K562 (cell line): ENCODE measurements at regions not wholly inside any gene's neighbourhood (a gene's known extent, or its start where the extent isn't known, plus 50 kb on each side); places are given as distances from the start of the nearest gene placed in this dataset.

ENCODE experiments used
- ATAC-seq: fragments of 200-7000 bp; cut with Tn5 transposase; 3 replicates; pipeline ENCODE4 v1.9.1; 2020; ENCODE audit warnings: moderate library complexity
- BruUV-seq: library from RNA; stranded (reverse); fragments of 400-500 nt; replicated peaks from 2 replicates; lab custom pipeline; 2021; lab: Mats Ljungman, UMichigan
- CTCF ChIA-PET: fragments of 300-600 bp; formaldehyde crosslinking; extraction: SDS; loops from one replicate; lab custom pipeline; 2021; ENCODE audit warnings: low intra/inter-chr PET ratio; lab: Yijun Ruan, JAX
- POLR2A ChIA-PET: fragments of 300-600, 350-650 bp; sonication (Branson Sonifier 250); formaldehyde crosslinking; extraction: SDS; loops from one replicate; lab custom pipeline; 2021; ENCODE audit warnings: antibody characterized with exemption, inconsistent platforms; lab: Yijun Ruan, JAX
- DNase-seq, 4 experiments: peaks; one replicate each; pipeline versions ENCODE4 v3.0.0 to v3.0.0-alpha.2; 2011 to 2018; ENCODE audit warnings: low spot score in 3 of 4, mixed read lengths in 3 of 4; ENCODE audit errors: extremely low read depth in 1 of 4
- FAIRE-seq: peaks from 2 replicates; lab custom pipeline; 2011; peaks lifted over from hg19 to GRCh38; lab: Jason Lieb, UNC
- H2AFZ ChIP-seq: 2 replicates; pipeline ENCODE4 v1.6.0; 2011; ENCODE audit warnings: low read depth, low read length, control low read depth, inconsistent platforms
- H3K27ac ChIP-seq: fragments of 200-600 bp; 3 replicates; pipeline ENCODE4 v1.8.0; 2011; ENCODE audit warnings: low read depth, mild to moderate bottlenecking, control low read depth, inconsistent platforms, low read length, moderate library complexity, mixed read lengths; ENCODE audit errors: extremely low read depth
- H3K27me3 ChIP-seq, 2 experiments: fragments of 300-600 bp in 1 of 2; 2 replicates in 1 of 2; 3 replicates in 1 of 2; pipeline versions ENCODE4 v1.6.0 to v1.8.0; 2011; ENCODE audit warnings: inconsistent platforms in 2 of 2, low read length in 2 of 2, mild to moderate bottlenecking in 1 of 2, mixed read lengths in 1 of 2, moderate library complexity in 1 of 2; ENCODE audit not compliant: control insufficient read depth in 2 of 2, insufficient read depth in 2 of 2
- H3K36me3 ChIP-seq: fragments of 300-600 bp; 3 replicates; pipeline ENCODE4 v1.8.0; 2011; ENCODE audit warnings: mild to moderate bottlenecking, low read length, inconsistent platforms; ENCODE audit not compliant: control insufficient read depth, insufficient read depth
- H3K4me1 ChIP-seq, 2 experiments: fragments of 200-600 bp in 1 of 2; replicated peaks in 1 of 2; 2 replicates in 1 of 2; 3 replicates in 1 of 2; pipeline versions ENCODE4 v1.5.1 to v1.8.0; 2011; ENCODE audit warnings: inconsistent platforms in 2 of 2, low read length in 2 of 2, mild to moderate bottlenecking in 1 of 2, mixed read lengths in 1 of 2, moderate library complexity in 1 of 2; ENCODE audit not compliant: control insufficient read depth in 2 of 2, insufficient read depth in 2 of 2
- H3K4me2 ChIP-seq: 2 replicates; pipeline ENCODE4 v1.6.1; 2011; ENCODE audit warnings: low read length, control low read depth, inconsistent platforms, mixed read lengths; ENCODE audit not compliant: insufficient read depth
- H3K4me3 ChIP-seq: fragments of 200-600 bp; sonication (generic), shearing (Covaris generic); 2 replicates; pipeline ENCODE4 v1.5.1; 2016; ENCODE audit warnings: control low read depth, inconsistent platforms
- H3K79me2 ChIP-seq: fragments of 200-600 bp; 3 replicates; pipeline ENCODE4 v1.8.0; 2011; ENCODE audit warnings: low read length, inconsistent platforms; ENCODE audit not compliant: control insufficient read depth, insufficient read depth
- H3K9ac ChIP-seq, 2 experiments: 2 replicates each; pipeline versions ENCODE4 v1.6.0 to v1.6.1; 2011; ENCODE audit warnings: low read depth in 2 of 2, low read length in 2 of 2, control low read depth in 1 of 2, inconsistent platforms in 1 of 2, mild to moderate bottlenecking in 1 of 2, mixed read lengths in 1 of 2; ENCODE audit not compliant: insufficient read depth in 1 of 2
- H3K9me1 ChIP-seq: one replicate; pipeline ENCODE4 v1.6.0; 2011; ENCODE audit warnings: inconsistent platforms, mild to moderate bottlenecking, low read length, moderate library complexity; ENCODE audit not compliant: control insufficient read depth, insufficient read depth
- H3K9me3 ChIP-seq: replicated peaks from 2 replicates; pipeline ENCODE4 v1.5.1; 2011; ENCODE audit warnings: low read depth, low read length, inconsistent platforms; ENCODE audit not compliant: control insufficient read depth, insufficient read depth
- H4K20me1 ChIP-seq: replicated peaks from 2 replicates; pipeline ENCODE4 v1.6.1; 2011; ENCODE audit warnings: low read length, inconsistent platforms, mixed read lengths; ENCODE audit not compliant: control insufficient read depth, insufficient read depth
- ARID1B ChIP-seq: fragments of 450-650 bp; IDR thresholded peaks from 2 replicates; pipeline ENCODE4 v1.6.1; 2016; ENCODE audit warnings: antibody characterized with exemption, mild to moderate bottlenecking, inconsistent platforms
- CBX2 ChIP-seq: fragments of 200-600 bp; sonication (generic); IDR thresholded peaks from one replicate; pipeline ENCODE4 v1.6.1; 2012; ENCODE audit warnings: mild to moderate bottlenecking, low read length, inconsistent platforms; ENCODE audit not compliant: insufficient read depth, poor library complexity, severe bottlenecking
- GABPB1 ChIP-seq: sonication (generic); formaldehyde crosslinking; IDR thresholded peaks from 2 replicates; pipeline ENCODE4 v1.8.0; 2022; ENCODE audit warnings: mild to moderate bottlenecking, missing genetic modification reagents
- MEIS2 ChIP-seq: fragments of 450-650 bp; IDR thresholded peaks from 2 replicates; pipeline ENCODE4 v1.6.1; 2014; ENCODE audit warnings: mild to moderate bottlenecking; ENCODE audit not compliant: partially characterized antibody
- NCOA6 ChIP-seq: fragments of 450-650 bp; IDR thresholded peaks from 2 replicates; pipeline ENCODE4 v1.6.1; 2017; ENCODE audit warnings: mild to moderate bottlenecking
- NFXL1 ChIP-seq: fragments of 450-650 bp; formaldehyde crosslinking; IDR thresholded peaks from 2 replicates; pipeline ENCODE4 v1.4.0; 2021; ENCODE audit warnings: mild to moderate bottlenecking
- POLR2B ChIP-seq: fragments of 450-650 bp; IDR thresholded peaks from 2 replicates; pipeline ENCODE4 v1.6.1; 2018; ENCODE audit warnings: low read depth; ENCODE audit not compliant: partially characterized antibody
- SMARCA4 ChIP-seq: fragments of 450-650 bp; IDR thresholded peaks from 2 replicates; pipeline ENCODE4 v1.6.1; 2016
- SRF ChIP-seq, 2 experiments: fragments of 250-450, 450-650 bp in 1 of 2; sonication (Bioruptor Pico) in 1 of 2; sonication (generic) in 1 of 2; formaldehyde crosslinking; IDR thresholded peaks; 2 replicates each; pipeline versions ENCODE4 v1.5.0 to v1.5.1; 2020 to 2022; ENCODE audit warnings: mild to moderate bottlenecking in 1 of 2, missing genetic modification reagents in 1 of 2
- SRSF9 ChIP-seq: fragments of 200-400 bp; formaldehyde crosslinking; IDR thresholded peaks from 2 replicates; pipeline ENCODE4 v1.6.1; 2017; ENCODE audit warnings: low read depth, low read length, borderline replicate concordance
- TRIM28 ChIP-seq: fragments of 450-650 bp; IDR thresholded peaks from 2 replicates; pipeline ENCODE4 v1.6.1; 2017
- WGBS: fragments of 100-300 bp; shearing (Covaris generic); methylation state at CpG from one replicate; pipeline ENCODE4 v1.1.6; 2016; ENCODE audit warnings: low coverage, mixed read lengths; ENCODE audit not compliant: insufficient coverage; ENCODE audit errors: missing lambda C conversion rate; 5-methylcytosine and 5-hydroxymethylcytosine counted together
- in situ Hi-C: fragments of 300-500 bp; cut with MboI; formaldehyde crosslinking; loops from 4 replicates; pipeline ENCODE4 v1.15.0; 2018; ENCODE audit warnings: inconsistent platforms, mixed read lengths
- intact Hi-C: fragments of 100-400 bp; cut with micrococcal nuclease; formaldehyde crosslinking; loops from 2 replicates; pipeline ENCODE4 v1.14.2; 2022
- TF ChIP-seq, protein P1 (sequence below): fragments of 450-650 bp; formaldehyde crosslinking; IDR thresholded peaks from 2 replicates; pipeline ENCODE4 v1.4.0; 2022; ENCODE audit warnings: mild to moderate bottlenecking, moderate library complexity

DNA sequence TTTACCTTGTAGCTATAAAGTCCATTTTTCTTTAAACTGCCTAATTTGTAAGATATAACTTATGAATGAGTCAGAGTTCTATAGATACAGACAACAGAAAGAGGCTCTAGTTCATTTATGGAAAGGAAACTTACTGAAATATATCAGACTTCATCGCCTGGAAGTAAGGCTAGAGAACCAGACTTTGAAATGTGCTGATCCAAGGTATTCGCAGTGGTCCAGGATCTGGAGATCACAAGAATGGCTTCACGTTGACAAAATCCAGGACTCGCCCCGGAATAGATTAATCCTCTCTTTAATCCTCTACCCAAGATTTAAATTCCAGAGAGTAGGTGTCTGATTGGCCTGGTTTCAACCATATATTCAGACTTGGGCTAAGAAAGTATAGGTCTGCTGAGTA, 69.1 kb upstream of the LOC128125822 start:
- CTCF ChIA-PET = no interaction called here
- Histone ChIP-seq H3K9me3 (no peaks in the 10 kb centered on the region), H3K9ac (no peak overlapping the region), H3K4me2 (no peak overlapping the region), H3K4me1 (no peaks in the 10 kb centered on the region), H2AFZ (no peak overlapping the region), H4K20me1 (no peaks in the 10 kb centered on the region), H3K36me3 (no peaks in the 10 kb centered on the region), H3K4me3 (no peak overlapping the region), H3K27ac (no peak overlapping the region), H3K27me3 (no peaks in the 10 kb centered on the region), H3K79me2 (no peaks in the 10 kb centered on the region), H3K9me1 (no peaks in the 10 kb centered on the region)
- ATAC-seq (no peak), FAIRE-seq (no peak), DNase-seq (no peak)
- in situ Hi-C loops (no loop called here), intact Hi-C loops (no loop called here)
- POLR2A ChIA-PET = no interaction called here
- 1% methylated on average over 5 of the region's 5 CpGs for WGBS
- BruUV-seq = no TSS peak
- no peak for TF ChIP-seq CBX2
- TF ChIP-seq SMARCA4 = no peak
- no peak for TF ChIP-seq ARID1B
- TF ChIP-seq, protein P1, sequence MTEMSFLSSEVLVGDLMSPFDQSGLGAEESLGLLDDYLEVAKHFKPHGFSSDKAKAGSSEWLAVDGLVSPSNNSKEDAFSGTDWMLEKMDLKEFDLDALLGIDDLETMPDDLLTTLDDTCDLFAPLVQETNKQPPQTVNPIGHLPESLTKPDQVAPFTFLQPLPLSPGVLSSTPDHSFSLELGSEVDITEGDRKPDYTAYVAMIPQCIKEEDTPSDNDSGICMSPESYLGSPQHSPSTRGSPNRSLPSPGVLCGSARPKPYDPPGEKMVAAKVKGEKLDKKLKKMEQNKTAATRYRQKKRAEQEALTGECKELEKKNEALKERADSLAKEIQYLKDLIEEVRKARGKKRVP = no peak
- no peak for TF ChIP-seq SRSF9
- TF ChIP-seq NCOA6 = no peak
- TF ChIP-seq NFXL1 = no peak
- TF ChIP-seq TRIM28 = no peak
- TF ChIP-seq SRF (CRISPR knock-in tag; IDR thresholded peaks at IDR 0.05) = no peak
- no peak for TF ChIP-seq GABPB1 (CRISPR knock-in tag)
- no peak for TF ChIP-seq MEIS2
- TF ChIP-seq POLR2B = no peak
- TF ChIP-seq, all 486 proteins: peak for 0
